Spleen (tissue), 7 donors: ENCODE measurements at regions not wholly inside any gene's neighbourhood (a gene's known extent, or its start where the extent isn't known, plus 50 kb on each side); places are given as distances from the start of the nearest gene placed in this dataset.

ENCODE experiments used
- POLR2A ChIP-seq, 3 donors: fragments of 450-650 bp; IDR thresholded peaks; one replicate each; pipeline ENCODE4 v1.5.1; 2017; ENCODE audit warnings: antibody characterized with exemption in 3 of 3, mild to moderate bottlenecking in 1 of 3
- TF ChIP-seq, protein P1 (sequence below), 11 experiments: fragments of 200-600 bp in 7 of 11; fragments of 450-650 bp in 4 of 11; sonication (generic) in 4 of 11; IDR thresholded peaks in 8 of 11; conservative IDR thresholded peaks in 3 of 11; 1 replicate in 7 of 11; 2 replicates in 4 of 11; pipeline versions ENCODE4 v1.4.0 to v1.8.0; 2016 to 2021; ENCODE audit warnings: antibody characterized with exemption in 11 of 11, inconsistent platforms in 4 of 11, mild to moderate bottlenecking in 1 of 11
- donor health status: DM: no; HTN: no; CAD: no; lungs with moderate emphysema.
- donor health status: DM: no; HTN: no; CAD: no.
- donor health status: DM: no; HTN: no; CAD: no.

- TF ChIP-seq, protein P1, sequence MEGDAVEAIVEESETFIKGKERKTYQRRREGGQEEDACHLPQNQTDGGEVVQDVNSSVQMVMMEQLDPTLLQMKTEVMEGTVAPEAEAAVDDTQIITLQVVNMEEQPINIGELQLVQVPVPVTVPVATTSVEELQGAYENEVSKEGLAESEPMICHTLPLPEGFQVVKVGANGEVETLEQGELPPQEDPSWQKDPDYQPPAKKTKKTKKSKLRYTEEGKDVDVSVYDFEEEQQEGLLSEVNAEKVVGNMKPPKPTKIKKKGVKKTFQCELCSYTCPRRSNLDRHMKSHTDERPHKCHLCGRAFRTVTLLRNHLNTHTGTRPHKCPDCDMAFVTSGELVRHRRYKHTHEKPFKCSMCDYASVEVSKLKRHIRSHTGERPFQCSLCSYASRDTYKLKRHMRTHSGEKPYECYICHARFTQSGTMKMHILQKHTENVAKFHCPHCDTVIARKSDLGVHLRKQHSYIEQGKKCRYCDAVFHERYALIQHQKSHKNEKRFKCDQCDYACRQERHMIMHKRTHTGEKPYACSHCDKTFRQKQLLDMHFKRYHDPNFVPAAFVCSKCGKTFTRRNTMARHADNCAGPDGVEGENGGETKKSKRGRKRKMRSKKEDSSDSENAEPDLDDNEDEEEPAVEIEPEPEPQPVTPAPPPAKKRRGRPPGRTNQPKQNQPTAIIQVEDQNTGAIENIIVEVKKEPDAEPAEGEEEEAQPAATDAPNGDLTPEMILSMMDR (IDR thresholded peaks at IDR 0.05 in 8 of 11, conservative IDR thresholded peaks at IDR 0.05 in 3 of 11), result no peak
- no peak for TF ChIP-seq POLR2A (IDR thresholded peaks at IDR 0.05)
These were observed 432.4 kb downstream of the DCDC2C start for GRCh38 chr2:4135765-4136164.
